ENCODE measurements at regions not wholly inside any gene's neighbourhood (a gene's known extent, or its start where the extent isn't known, plus 50 kb on each side); places are given as distances from the start of the nearest gene placed in this dataset.

- H3K36me3 ChIP-seq (ENCODE audit: control insufficient read depth, insufficient read depth, low read length) = no peaks in the 10 kb centered on the region
- H4K5ac ChIP-seq (ENCODE audit: low read depth, low read length) = no peak overlapping the region
- H3K9me1 ChIP-seq (ENCODE audit: insufficient read depth, low read length) = peaks cover 7% of the 10 kb centered on the region
- no peak overlapping the region for H2BK5ac ChIP-seq (ENCODE audit: low read depth, low read length, poor library complexity, severe bottlenecking)
- H3K27me3 ChIP-seq (ENCODE audit: control insufficient read depth, insufficient read depth, low read length) = no peaks in the 10 kb centered on the region
- intact Hi-C loops (cut with micrococcal nuclease) = no loop called here
- TF ChIP-seq RAD21 (IDR thresholded peaks at IDR 0.05; ENCODE audit: low read length) = no peak
- TF ChIP-seq MXI1 (IDR thresholded peaks at IDR 0.05; ENCODE audit: borderline replicate concordance, low read depth, low read length) = no peak
- TF ChIP-seq CEBPB (IDR thresholded peaks at IDR 0.05; ENCODE audit: low read depth, low read length) = no peak
- TF ChIP-seq CTCF (conservative IDR thresholded peaks at IDR 0.05; ENCODE audit: low read depth, low read length) = no peak
- TF ChIP-seq BHLHE40 (IDR thresholded peaks at IDR 0.05; ENCODE audit: low read depth, low read length) = no peak
- no peak for TF ChIP-seq SMC3 (IDR thresholded peaks at IDR 0.05; ENCODE audit: low read depth, low read length)
- no peak for TF ChIP-seq RCOR1 (IDR thresholded peaks at IDR 0.05; ENCODE audit: insufficient replicate concordance, low read length)
- no peak for TF ChIP-seq RFX5 (IDR thresholded peaks at IDR 0.05; ENCODE audit: low read depth, low read length)
- no peak for TF ChIP-seq POLR2A (IDR thresholded peaks at IDR 0.05; ENCODE audit: low read depth, low read length)
- no peak for TF ChIP-seq MAZ (IDR thresholded peaks at IDR 0.05; ENCODE audit: borderline replicate concordance, low read depth, low read length)
- TF ChIP-seq, protein P1, sequence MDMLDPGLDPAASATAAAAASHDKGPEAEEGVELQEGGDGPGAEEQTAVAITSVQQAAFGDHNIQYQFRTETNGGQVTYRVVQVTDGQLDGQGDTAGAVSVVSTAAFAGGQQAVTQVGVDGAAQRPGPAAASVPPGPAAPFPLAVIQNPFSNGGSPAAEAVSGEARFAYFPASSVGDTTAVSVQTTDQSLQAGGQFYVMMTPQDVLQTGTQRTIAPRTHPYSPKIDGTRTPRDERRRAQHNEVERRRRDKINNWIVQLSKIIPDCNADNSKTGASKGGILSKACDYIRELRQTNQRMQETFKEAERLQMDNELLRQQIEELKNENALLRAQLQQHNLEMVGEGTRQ (IDR thresholded peaks at IDR 0.05; ENCODE audit: low read depth, low read length) = no peak
- TF ChIP-seq MAFK (IDR thresholded peaks at IDR 0.05; ENCODE audit: low read depth, low read length) = no peak
- no peak for TF ChIP-seq NFE2L2 (IDR thresholded peaks at IDR 0.05; ENCODE audit: low read depth, low read length)
- no peak for TF ChIP-seq CHD1 (IDR thresholded peaks at IDR 0.05; ENCODE audit: low read depth, low read length)
- TF ChIP-seq FOS (IDR thresholded peaks at IDR 0.05; ENCODE audit: low read depth, low read length) = no peak
- TF ChIP-seq ELK1 (IDR thresholded peaks at IDR 0.05; ENCODE audit: borderline replicate concordance, low read depth, low read length) = no peak
- no peak overlapping the region for H2BK20ac ChIP-seq (ENCODE audit: low read depth, low read length)
- no CpG with 5 or more reads among the region's 3 CpGs for WGBS, 2 experiments (ENCODE audit: extremely low coverage in 2 of 2, insufficient read length in 1 of 2)
- no peak for DNase-seq
- no peak overlapping the region for H3K18ac ChIP-seq (ENCODE audit: low read depth, low read length)
- no peak overlapping the region for H2AK5ac ChIP-seq (ENCODE audit: low read depth, low read length)
- dilution Hi-C loops (cut with HindIII; ENCODE audit: low sequenced_read_pairs, unreplicated experiment) = no loop called here
- no peak overlapping the region for H4K91ac ChIP-seq (ENCODE audit: insufficient read depth, low read depth, low read length)
- no peak overlapping the region for H4K8ac ChIP-seq (ENCODE audit: low read depth in 2 of 2, low read length in 2 of 2)
- H3K27ac ChIP-seq (ENCODE audit: insufficient read depth, low read length) = no peak overlapping the region
- no peak overlapping the region for H3K23ac ChIP-seq (ENCODE audit: low read depth, low read length)
- in situ Hi-C loops (cut with MboI; ENCODE audit: low sequenced_read_pairs) = no loop called here
- H3K9ac ChIP-seq (ENCODE audit: low read depth, low read length) = no peak overlapping the region
- CTCF ChIA-PET = interaction anchor here (0.7 kb wide), 1 partner anchor 14 kb away, joined by 3 read pairs; no protein-coding TSS in a partner anchor
- no peak for ATAC-seq (ENCODE audit: low read depth)
- no peak overlapping the region for H3K56ac ChIP-seq (ENCODE audit: extremely low read depth, insufficient read depth, low read length)
- peaks cover 11% of the 10 kb centered on the region for H3K4me1 ChIP-seq (ENCODE audit: control insufficient read depth, insufficient read depth, low read length)
- no peaks in the 10 kb centered on the region for H3K9me3 ChIP-seq (ENCODE audit: control insufficient read depth, insufficient read depth, low read length)
- no peak overlapping the region for H3K4ac ChIP-seq (ENCODE audit: low read depth, low read length)
- no TSS peak for BruUV-seq (replicated peaks)
- H3K79me1 ChIP-seq (ENCODE audit: low read depth in 1 of 2, low read length in 2 of 2) = no peaks in the 10 kb centered on the region
- H2BK120ac ChIP-seq (ENCODE audit: low read depth, low read length) = no peak overlapping the region
- POLR2A ChIA-PET (ENCODE audit: unreplicated experiment) = no interaction called here
- H3K4me3 ChIP-seq (ENCODE audit: insufficient read depth, low read depth, low read length) = no peak overlapping the region
- no peaks in the 10 kb centered on the region for H4K20me1 ChIP-seq (ENCODE audit: insufficient read depth, low read length)
- H3K4me2 ChIP-seq (ENCODE audit: low read depth, low read length) = no peak overlapping the region
- H2BK15ac ChIP-seq (ENCODE audit: low read depth, low read length) = no peak overlapping the region
- H2AFZ ChIP-seq (replicated peaks; ENCODE audit: low read length, poor library complexity) = no peak overlapping the region
- H2AK9ac ChIP-seq (replicated peaks; ENCODE audit: low read depth, low read length, poor library complexity) = no peak overlapping the region
- no peak overlapping the region for H3K14ac ChIP-seq (replicated peaks; ENCODE audit: low read depth, low read length)
Observed at GRCh38 chr4:138409670-138410069, 167.5 kb upstream of the SLC7A11 start.
